ENCODE measurements at regions not wholly inside any gene's neighbourhood (a gene's known extent, or its start where the extent isn't known, plus 50 kb on each side); places are given as distances from the start of the nearest gene placed in this dataset.

- no peak for TF ChIP-seq MAX (IDR thresholded peaks at IDR 0.05; ENCODE audit: low read depth, low read length)
- TF ChIP-seq MYC (IDR thresholded peaks at IDR 0.05; ENCODE audit: low read depth, low read length) = no peak
- TF ChIP-seq, protein P1, sequence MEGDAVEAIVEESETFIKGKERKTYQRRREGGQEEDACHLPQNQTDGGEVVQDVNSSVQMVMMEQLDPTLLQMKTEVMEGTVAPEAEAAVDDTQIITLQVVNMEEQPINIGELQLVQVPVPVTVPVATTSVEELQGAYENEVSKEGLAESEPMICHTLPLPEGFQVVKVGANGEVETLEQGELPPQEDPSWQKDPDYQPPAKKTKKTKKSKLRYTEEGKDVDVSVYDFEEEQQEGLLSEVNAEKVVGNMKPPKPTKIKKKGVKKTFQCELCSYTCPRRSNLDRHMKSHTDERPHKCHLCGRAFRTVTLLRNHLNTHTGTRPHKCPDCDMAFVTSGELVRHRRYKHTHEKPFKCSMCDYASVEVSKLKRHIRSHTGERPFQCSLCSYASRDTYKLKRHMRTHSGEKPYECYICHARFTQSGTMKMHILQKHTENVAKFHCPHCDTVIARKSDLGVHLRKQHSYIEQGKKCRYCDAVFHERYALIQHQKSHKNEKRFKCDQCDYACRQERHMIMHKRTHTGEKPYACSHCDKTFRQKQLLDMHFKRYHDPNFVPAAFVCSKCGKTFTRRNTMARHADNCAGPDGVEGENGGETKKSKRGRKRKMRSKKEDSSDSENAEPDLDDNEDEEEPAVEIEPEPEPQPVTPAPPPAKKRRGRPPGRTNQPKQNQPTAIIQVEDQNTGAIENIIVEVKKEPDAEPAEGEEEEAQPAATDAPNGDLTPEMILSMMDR (IDR thresholded peaks at IDR 0.05; ENCODE audit: low read depth, low read length) = no peak
- TF ChIP-seq POLR2A (IDR thresholded peaks at IDR 0.05; ENCODE audit: extremely low read depth, insufficient read length) = no peak
- H3K4me3 ChIP-seq (ENCODE audit: low read depth, low read length) = no peak overlapping the region
- peak; percentile 49 for DNase-seq (ENCODE audit: low read depth)
Observed at GRCh38 chr2:7140306-7140705, 223.1 kb downstream of the RNF144A start.

GRCh38 chr2:7145707-7146106 lies 228.5 kb downstream of the RNF144A start:
- H3K4me3 ChIP-seq (ENCODE audit: low read depth, low read length) = no peak overlapping the region
- TF ChIP-seq MAX (IDR thresholded peaks at IDR 0.05; ENCODE audit: low read depth, low read length) (no peak), POLR2A (IDR thresholded peaks at IDR 0.05; ENCODE audit: extremely low read depth, insufficient read length) (no peak), MYC (IDR thresholded peaks at IDR 0.05; ENCODE audit: low read depth, low read length) (no peak)
- TF ChIP-seq, protein P1 (IDR thresholded peaks at IDR 0.05; ENCODE audit: low read depth, low read length) = no peak
- no peak for DNase-seq (ENCODE audit: low read depth)

GRCh38 chr2:7146151-7146550 lies 228.9 kb downstream of the RNF144A start:
- TF ChIP-seq MAX (IDR thresholded peaks at IDR 0.05; ENCODE audit: low read depth, low read length) (no peak), POLR2A (IDR thresholded peaks at IDR 0.05; ENCODE audit: extremely low read depth, insufficient read length) (no peak), MYC (IDR thresholded peaks at IDR 0.05; ENCODE audit: low read depth, low read length) (no peak)
- TF ChIP-seq, protein P1 (IDR thresholded peaks at IDR 0.05; ENCODE audit: low read depth, low read length) = no peak
- DNase-seq (ENCODE audit: low read depth) = no peak
- H3K4me3 ChIP-seq (ENCODE audit: low read depth, low read length) = no peak overlapping the region

- DNase-seq (ENCODE audit: low read depth) = no peak
- TF ChIP-seq, protein P1 (IDR thresholded peaks at IDR 0.05; ENCODE audit: low read depth, low read length) = no peak
- TF ChIP-seq MAX (IDR thresholded peaks at IDR 0.05; ENCODE audit: low read depth, low read length) (no peak), MYC (IDR thresholded peaks at IDR 0.05; ENCODE audit: low read depth, low read length) (no peak), POLR2A (IDR thresholded peaks at IDR 0.05; ENCODE audit: extremely low read depth, insufficient read length) (no peak)
- no peak overlapping the region for H3K4me3 ChIP-seq (ENCODE audit: low read depth, low read length)
Observed at GRCh38 chr2:7154656-7155055, 237.4 kb downstream of the RNF144A start.

- no peak for DNase-seq (ENCODE audit: low read depth)
- TF ChIP-seq POLR2A (IDR thresholded peaks at IDR 0.05; ENCODE audit: extremely low read depth, insufficient read length) (no peak), MYC (IDR thresholded peaks at IDR 0.05; ENCODE audit: low read depth, low read length) (no peak), MAX (IDR thresholded peaks at IDR 0.05; ENCODE audit: low read depth, low read length) (no peak)
- TF ChIP-seq, protein P1 (IDR thresholded peaks at IDR 0.05; ENCODE audit: low read depth, low read length) = no peak
- H3K4me3 ChIP-seq (ENCODE audit: low read depth, low read length) = no peak overlapping the region
Observed at GRCh38 chr2:7161501-7161900, 244.3 kb downstream of the RNF144A start.

DNA sequence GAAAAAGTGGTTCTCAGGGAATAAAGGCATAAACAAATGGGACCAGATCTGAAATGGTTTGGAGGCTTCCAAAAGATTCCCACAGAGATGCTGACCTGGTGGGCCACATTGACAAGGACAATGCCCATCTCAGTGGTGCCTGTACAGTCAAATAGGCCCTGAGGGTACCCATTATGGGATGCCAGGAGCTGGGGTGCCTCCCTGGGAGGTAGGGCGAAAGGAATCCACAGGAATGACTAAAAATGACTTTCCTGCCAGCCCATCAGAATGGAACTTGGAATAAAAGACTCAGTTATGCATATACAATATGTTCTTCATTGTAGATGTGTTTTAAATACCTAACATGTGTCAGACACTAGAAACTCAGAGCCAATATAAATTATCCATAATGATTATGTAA lies 248.5 kb downstream of the RNF144A start:
- no peak for TF ChIP-seq MAX (IDR thresholded peaks at IDR 0.05; ENCODE audit: low read depth, low read length)
- TF ChIP-seq POLR2A (IDR thresholded peaks at IDR 0.05; ENCODE audit: extremely low read depth, insufficient read length) = no peak
- TF ChIP-seq, protein P1 (IDR thresholded peaks at IDR 0.05; ENCODE audit: low read depth, low read length) = no peak
- TF ChIP-seq MYC (IDR thresholded peaks at IDR 0.05; ENCODE audit: low read depth, low read length) = no peak

More for the DNA sequence above, 248.5 kb downstream of the RNF144A start:
- DNase-seq (ENCODE audit: low read depth) = no peak
- H3K4me3 ChIP-seq (ENCODE audit: low read depth, low read length) = no peak overlapping the region

All from NB4 (cell line).